H1 (cell line): ENCODE measurements at regions not wholly inside any gene's neighbourhood (a gene's known extent, or its start where the extent isn't known, plus 50 kb on each side); places are given as distances from the start of the nearest gene placed in this dataset.

ENCODE experiments used
- CTCF ChIA-PET: fragments of 300-600 bp; sonication (Branson Sonifier 250); formaldehyde crosslinking; loops from one replicate; lab custom pipeline; 2021; ENCODE audit not compliant: partially characterized antibody; lab: Charles Lee
- POLR2A ChIA-PET: fragments of 300-600 bp; sonication (Branson Sonifier 250); formaldehyde crosslinking; loops from one replicate; lab custom pipeline; 2021; ENCODE audit warnings: inconsistent platforms; ENCODE audit not compliant: partially characterized antibody; lab: Charles Lee
- DNase-seq, 2 experiments: peaks; one replicate each; pipeline versions ENCODE4 v3.0.0 to v3.0.0-alpha.2; 2010 to 2022; ENCODE audit warnings: low spot score in 2 of 2, low read depth in 1 of 2, mixed read lengths in 1 of 2
- FAIRE-seq: peaks from 2 replicates; lab custom pipeline; 2011; peaks lifted over from hg19 to GRCh38; lab: Jason Lieb, UNC
- H2AFZ ChIP-seq: 2 replicates; pipeline ENCODE4 v1.8.1; 2012; ENCODE audit warnings: low read length, inconsistent platforms
- H2AK5ac ChIP-seq: 2 replicates; pipeline ENCODE4 v1.6.1; 2013; ENCODE audit warnings: low read depth, low read length
- H2BK120ac ChIP-seq: replicated peaks from 2 replicates; pipeline ENCODE3; 2013; ENCODE audit warnings: low read depth, low read length, inconsistent platforms
- H2BK12ac ChIP-seq: 2 replicates; pipeline ENCODE4 v1.6.1; 2013; ENCODE audit warnings: low read depth, low read length
- H2BK15ac ChIP-seq: 2 replicates; pipeline ENCODE4 v1.6.1; 2013; ENCODE audit warnings: low read length
- H2BK20ac ChIP-seq: 2 replicates; pipeline ENCODE4 v1.6.1; 2013; ENCODE audit warnings: low read length
- H2BK5ac ChIP-seq: 2 replicates; pipeline ENCODE4 v1.6.1; 2013; ENCODE audit warnings: low read depth, low read length
- H3K14ac ChIP-seq: 2 replicates; pipeline ENCODE4 v1.6.1; 2013; ENCODE audit warnings: inconsistent platforms; ENCODE audit not compliant: insufficient read length
- H3K18ac ChIP-seq: 2 replicates; pipeline ENCODE4 v1.6.1; 2013; ENCODE audit warnings: low read length; ENCODE audit errors: extremely low read depth
- H3K23ac ChIP-seq: 2 replicates; pipeline ENCODE4 v1.6.1; 2013; ENCODE audit warnings: inconsistent platforms; ENCODE audit not compliant: insufficient read length
- H3K23me2 ChIP-seq: 2 replicates; pipeline ENCODE4 v1.6.1; 2013; ENCODE audit warnings: low read depth, low read length
- H3K27ac ChIP-seq: 2 replicates; pipeline ENCODE4 v1.6.1; 2011; ENCODE audit warnings: low read depth, low read length, inconsistent platforms
- H3K27me3 ChIP-seq, 4 experiments: replicated peaks in 1 of 4; 1 replicate in 1 of 4; 2 replicates in 3 of 4; pipeline versions ENCODE4 v1.6.1 to v1.8.1; 2011 to 2013; ENCODE audit warnings: low read length in 3 of 4, mild to moderate bottlenecking in 3 of 4, inconsistent platforms in 2 of 4, mixed read lengths in 2 of 4, moderate library complexity in 1 of 4; ENCODE audit not compliant: control insufficient read depth in 3 of 4, insufficient read depth in 3 of 4; ENCODE audit errors: extremely low read depth in 1 of 4
- H3K36me3 ChIP-seq, 4 experiments: 2 replicates each; pipeline versions ENCODE4 v1.6.1 to v1.8.1; 2011 to 2013; ENCODE audit warnings: mild to moderate bottlenecking in 4 of 4, low read length in 3 of 4, moderate library complexity in 2 of 4, control low read depth in 1 of 4, inconsistent platforms in 1 of 4; ENCODE audit not compliant: insufficient read depth in 4 of 4, control insufficient read depth in 2 of 4
- H3K4ac ChIP-seq: replicated peaks from 2 replicates; pipeline ENCODE3; 2013; ENCODE audit warnings: low read length, low read depth, mixed read lengths, inconsistent platforms; ENCODE audit not compliant: insufficient read length
- H3K4me1 ChIP-seq, 4 experiments: replicated peaks in 1 of 4; 1 replicate in 1 of 4; 2 replicates in 3 of 4; pipeline versions ENCODE4 v1.6.1 to v1.8.1; 2011 to 2013; ENCODE audit warnings: low read length in 3 of 4, inconsistent platforms in 2 of 4, mixed read lengths in 1 of 4; ENCODE audit not compliant: insufficient read depth in 4 of 4, control insufficient read depth in 3 of 4
- H3K4me2 ChIP-seq, 2 experiments: 2 replicates each; pipeline versions ENCODE4 v1.6.1 to v1.8.1; 2011 to 2013; ENCODE audit warnings: low read depth in 2 of 2, low read length in 2 of 2, control low read depth in 1 of 2, inconsistent platforms in 1 of 2, mild to moderate bottlenecking in 1 of 2; ENCODE audit not compliant: insufficient read depth in 1 of 2
- H3K4me3 ChIP-seq, 4 experiments: fragments of 200-600, 300-600 bp in 1 of 4; sonication (generic), shearing (Covaris generic), sonication (Bioruptor Twin) in 1 of 4; 2 replicates each; pipeline versions ENCODE4 v1.5.1 to v1.8.1; 2011 to 2016; ENCODE audit warnings: low read length in 4 of 4, low read depth in 3 of 4, control low read depth in 2 of 4, inconsistent platforms in 2 of 4, mild to moderate bottlenecking in 2 of 4, mixed read lengths in 1 of 4, moderate library complexity in 1 of 4; ENCODE audit not compliant: insufficient read depth in 2 of 4; ENCODE audit errors: extremely low read depth in 1 of 4
- H3K56ac ChIP-seq: replicated peaks from 2 replicates; pipeline ENCODE3; 2013; ENCODE audit warnings: low read depth, mild to moderate bottlenecking, mixed read lengths, low read length, inconsistent platforms; ENCODE audit not compliant: insufficient read length
- H3K79me1 ChIP-seq: 2 replicates; pipeline ENCODE4 v1.6.1; 2013; ENCODE audit warnings: low read depth, low read length, control low read depth
- H3K79me2 ChIP-seq, 2 experiments: 2 replicates each; pipeline versions ENCODE4 v1.6.1 to v1.8.1; 2012 to 2013; ENCODE audit warnings: low read length in 2 of 2, mild to moderate bottlenecking in 2 of 2, inconsistent platforms in 1 of 2; ENCODE audit not compliant: insufficient read depth in 2 of 2, control insufficient read depth in 1 of 2
- H3K9ac ChIP-seq, 4 experiments: replicated peaks in 1 of 4; 1 replicate in 1 of 4; 2 replicates in 3 of 4; pipeline versions ENCODE4 v1.6.1 to v1.8.1; 2011 to 2013; ENCODE audit warnings: low read depth in 3 of 4, low read length in 3 of 4, control low read depth in 2 of 4, mild to moderate bottlenecking in 2 of 4, moderate library complexity in 2 of 4, inconsistent platforms in 1 of 4; ENCODE audit errors: extremely low read depth in 1 of 4
- H3K9me3 ChIP-seq, 2 experiments: 2 replicates each; pipeline versions ENCODE4 v1.6.1 to v1.8.1; 2012 to 2013; ENCODE audit warnings: mild to moderate bottlenecking in 2 of 2, moderate library complexity in 2 of 2, control low read depth in 1 of 2, inconsistent platforms in 1 of 2, low read depth in 1 of 2, low read length in 1 of 2, mixed read lengths in 1 of 2; ENCODE audit not compliant: insufficient read depth in 2 of 2
- H4K20me1 ChIP-seq, 2 experiments: replicated peaks in 1 of 2; 2 replicates each; pipeline versions ENCODE3 to v1.8.1; 2011 to 2013; ENCODE audit warnings: inconsistent platforms in 2 of 2, low read length in 2 of 2, mild to moderate bottlenecking in 1 of 2; ENCODE audit not compliant: insufficient read depth in 2 of 2, control insufficient read depth in 1 of 2
- H4K5ac ChIP-seq: 2 replicates; pipeline ENCODE4 v1.6.1; 2013; ENCODE audit warnings: low read length, low read depth, mixed read lengths, inconsistent platforms; ENCODE audit not compliant: insufficient read length
- H4K8ac ChIP-seq: 2 replicates; pipeline ENCODE4 v1.8.0; 2013; ENCODE audit warnings: mild to moderate bottlenecking, moderate library complexity, low read length, inconsistent platforms; ENCODE audit not compliant: insufficient read depth; ENCODE audit errors: extremely low read depth
- H4K91ac ChIP-seq: replicated peaks from 2 replicates; pipeline ENCODE3; 2013; ENCODE audit warnings: low read length, mixed read lengths, inconsistent platforms; ENCODE audit not compliant: insufficient read length
- BCL11A ChIP-seq, 2 experiments: IDR thresholded peaks; one replicate each; pipeline ENCODE4 v1.6.1; 2011; ENCODE audit warnings: low read depth in 2 of 2, low read length in 2 of 2, mild to moderate bottlenecking in 2 of 2
- CBX5 ChIP-seq: fragments of 300-800, 300-1000 bp; sonication (generic); IDR thresholded peaks from 2 replicates; pipeline ENCODE4 v1.7.1; 2016; ENCODE audit warnings: antibody characterized with exemption, low read length, low read depth
- CTBP2 ChIP-seq: IDR thresholded peaks from 2 replicates; pipeline ENCODE4 v1.7.0; 2011; ENCODE audit warnings: borderline replicate concordance, mild to moderate bottlenecking, moderate library complexity, mixed read lengths, low read length; ENCODE audit not compliant: insufficient read depth, insufficient read length
- EP300 ChIP-seq, 2 experiments: IDR thresholded peaks; 1 replicate in 1 of 2; 2 replicates in 1 of 2; pipeline ENCODE4 v1.6.1; 2011 to 2012; ENCODE audit warnings: low read depth in 2 of 2, low read length in 2 of 2, mild to moderate bottlenecking in 2 of 2, borderline replicate concordance in 1 of 2, inconsistent platforms in 1 of 2, moderate library complexity in 1 of 2
- GTF2F1 ChIP-seq: IDR thresholded peaks from 2 replicates; pipeline ENCODE4 v1.6.1; 2012; ENCODE audit warnings: low read depth, low read length, improper control_type of control experiment, borderline replicate concordance
- HDAC2 ChIP-seq, 2 experiments: fragments of 300-600 bp in 1 of 2; sonication (generic) in 1 of 2; IDR thresholded peaks; 2 replicates each; pipeline ENCODE4 v1.6.1; 2011 to 2012; ENCODE audit warnings: low read depth in 2 of 2, low read length in 2 of 2, mild to moderate bottlenecking in 2 of 2, moderate library complexity in 2 of 2, borderline replicate concordance in 1 of 2, inconsistent platforms in 1 of 2
- KDM1A ChIP-seq: fragments of 200-600, 300-600 bp; sonication (generic); IDR thresholded peaks from 2 replicates; pipeline ENCODE4 v1.7.1; 2016; ENCODE audit warnings: mild to moderate bottlenecking, low read length, borderline replicate concordance
- KDM5A ChIP-seq: fragments of 200-600 bp; IDR thresholded peaks from 2 replicates; pipeline ENCODE4 v1.7.1; 2012; ENCODE audit warnings: mild to moderate bottlenecking, low read length, inconsistent platforms, mixed read lengths
- MAFK ChIP-seq: IDR thresholded peaks from 2 replicates; pipeline ENCODE4 v1.6.1; 2012; ENCODE audit warnings: low read depth, mild to moderate bottlenecking, improper control_type of control experiment, low read length
- MAX ChIP-seq: IDR thresholded peaks from 2 replicates; pipeline ENCODE4 v1.6.1; 2012; ENCODE audit warnings: inconsistent platforms
- NANOG ChIP-seq: IDR thresholded peaks from 2 replicates; pipeline ENCODE4 v1.6.1; 2011; ENCODE audit warnings: low read length, low read depth, mild to moderate bottlenecking, inconsistent platforms; ENCODE audit not compliant: insufficient read depth, poor library complexity, severe bottlenecking
- POLR2A ChIP-seq, 2 experiments: IDR thresholded peaks; 1 replicate in 1 of 2; 2 replicates in 1 of 2; pipeline ENCODE4 v1.6.1; 2011; ENCODE audit warnings: low read depth in 2 of 2, low read length in 2 of 2, mild to moderate bottlenecking in 2 of 2; ENCODE audit errors: control extremely low read depth in 1 of 2
- POLR2AphosphoS5 ChIP-seq: IDR thresholded peaks from 2 replicates; pipeline ENCODE4 v1.6.1; 2011; ENCODE audit warnings: low read depth, low read length
- YY1 ChIP-seq: IDR thresholded peaks from 2 replicates; pipeline ENCODE4 v1.6.1; 2011; ENCODE audit warnings: low read depth, mild to moderate bottlenecking, low read length
- WGBS, 2 experiments: shearing (Covaris generic) in 1 of 2; methylation state at CpG; one replicate each; pipeline versions ENCODE4 v1.1.6 to v1.1.7; 2013 to 2015; ENCODE audit warnings: low lambda C conversion rate in 2 of 2, mixed read lengths in 2 of 2, inconsistent platforms in 1 of 2, low coverage in 1 of 2, missing lambda C conversion rate in 1 of 2; ENCODE audit not compliant: insufficient replicate concordance in 2 of 2, insufficient coverage in 1 of 2, insufficient read length in 1 of 2; ENCODE audit errors: extremely low coverage in 1 of 2, missing lambda C conversion rate in 1 of 2; 5-methylcytosine and 5-hydroxymethylcytosine counted together

GRCh38 chr20:56697476-56697875, 68.4 kb downstream of the TFAP2C start:
- H3K18ac ChIP-seq: no peak overlapping the region
- H3K4me2 ChIP-seq: no peak overlapping the region
- no peak overlapping the region for H2BK20ac ChIP-seq
- no peaks in the 10 kb centered on the region for H3K9me3 ChIP-seq
- H3K4me1 ChIP-seq: no peaks in the 10 kb centered on the region
- H3K23me2 ChIP-seq: no peaks in the 10 kb centered on the region
- H3K4me3 ChIP-seq: no peak overlapping the region
- H3K36me3 ChIP-seq: no peaks in the 10 kb centered on the region
- H2BK15ac ChIP-seq: no peak overlapping the region
- TF ChIP-seq POLR2A (IDR thresholded peaks at IDR 0.05; ENCODE audit: control extremely low read depth in 1 of 2, low read depth in 2 of 2, low read length in 2 of 2) (no peak), GTF2F1 (no peak), MAX (no peak), HDAC2 (IDR thresholded peaks at IDR 0.05; ENCODE audit: borderline replicate concordance in 1 of 2, low read depth in 2 of 2, low read length in 2 of 2) (no peak), CBX5 (no peak), MAFK (no peak), NANOG (no peak), CTBP2 (no peak), BCL11A (IDR thresholded peaks at IDR 0.05; ENCODE audit: low read depth in 2 of 2, low read length in 2 of 2) (no peak), YY1 (no peak), KDM5A (no peak), POLR2AphosphoS5 (no peak), KDM1A (no peak), EP300 (IDR thresholded peaks at IDR 0.05; ENCODE audit: borderline replicate concordance in 1 of 2, low read depth in 2 of 2, low read length in 2 of 2) (no peak)
- ChIA-PET POLR2A (no interaction called here), CTCF (interaction anchor here (0.9 to 1.5 kb wide), 2 partner anchors 9 to 18 kb away, joined by 3 to 6 read pairs; no protein-coding TSS in a partner anchor)
- H2AFZ ChIP-seq: no peak overlapping the region
- H3K79me2 ChIP-seq: no peaks in the 10 kb centered on the region
- no peak overlapping the region for H4K91ac ChIP-seq
- H4K8ac ChIP-seq: no peak overlapping the region
- H3K27me3 ChIP-seq: no peaks in the 10 kb centered on the region; a peak in 2 of 7 replicates
- no peak overlapping the region for H3K9ac ChIP-seq
- WGBS, 2 experiments: 85% methylated on average over 11 of the region's 11 CpGs; no CpG with 5 or more reads in 1 of the 2 experiments
- no peak for FAIRE-seq
- DNase-seq: no peak
- no peak overlapping the region for H3K56ac ChIP-seq
- peak overlapping the region; percentile 60; the same call in 1 of the 2 replicates for H2BK12ac ChIP-seq
- no peak overlapping the region for H3K4ac ChIP-seq
- H4K20me1 ChIP-seq: no peaks in the 10 kb centered on the region
- no peak overlapping the region for H3K14ac ChIP-seq
- H2BK5ac ChIP-seq: no peak overlapping the region
- no peak overlapping the region for H3K27ac ChIP-seq
- no peak overlapping the region for H2AK5ac ChIP-seq
- no peak overlapping the region for H2BK120ac ChIP-seq
- no peaks in the 10 kb centered on the region for H3K79me1 ChIP-seq
- H3K23ac ChIP-seq: no peak overlapping the region
- no peak overlapping the region for H4K5ac ChIP-seq
